NCI-H1694 (cell line): ENCODE measurements at regions not wholly inside any gene's neighbourhood (a gene's known extent, or its start where the extent isn't known, plus 50 kb on each side); places are given as distances from the start of the nearest gene placed in this dataset.
"Not testable (repeated sequence)": the region's sequence is repeated elsewhere in the genome, so short reads cannot be mapped to it uniquely, and the experiment has no call there.

Source experiments
- DNase-seq: peaks from one replicate; lab custom pipeline; 2025; lab: John Stamatoyannopoulos, UW

- DNase-seq: no peak
These were observed 250.3 kb upstream of the RASGRP1 start for GRCh38 chr15:38814891-38815290.

- peak; percentile 34 for DNase-seq
These were observed 253.0 kb upstream of the RASGRP1 start for GRCh38 chr15:38817427-38818156.

- DNase-seq: no peak
These were observed 253.7 kb upstream of the RASGRP1 start for GRCh38 chr15:38818157-38818790.

GRCh38 chr15:38819387-38819950 is 254.9 kb upstream of the RASGRP1 start:
- DNase-seq: no peak

- no peak for DNase-seq
These were observed 258.6 kb upstream of the RASGRP1 start for GRCh38 chr15:38823263-38823662.

- DNase-seq: no peak
These were observed 260.1 kb upstream of the RASGRP1 start for GRCh38 chr15:38824719-38825118.

- no peak for DNase-seq
These were observed 262.3 kb upstream of the RASGRP1 start for GRCh38 chr15:38826880-38827279.

- no peak for DNase-seq
These were observed 263.5 kb upstream of the RASGRP1 start for GRCh38 chr15:38828031-38828532.

- no peak for DNase-seq
These were observed 264.5 kb upstream of the RASGRP1 start for GRCh38 chr15:38829086-38829485.

GRCh38 chr15:38842226-38842625 is 277.6 kb upstream of the RASGRP1 start:
- no peak for DNase-seq

GRCh38 chr15:38843051-38843501 is 278.5 kb upstream of the RASGRP1 start:
- DNase-seq: peak; percentile 19

GRCh38 chr15:38843736-38844590 is 279.3 kb upstream of the RASGRP1 start:
- DNase-seq: no peak

GRCh38 chr15:38844736-38845135 is 280.1 kb upstream of the RASGRP1 start:
- DNase-seq: no peak

GRCh38 chr15:38846346-38846745 is 281.7 kb upstream of the RASGRP1 start:
- DNase-seq: no peak

GRCh38 chr15:38847666-38848065 is 283.1 kb upstream of the RASGRP1 start:
- DNase-seq: no peak

GRCh38 chr15:38849046-38849445 is 284.4 kb upstream of the RASGRP1 start:
- DNase-seq: no peak

GRCh38 chr15:38852188-38852587 is 287.6 kb upstream of the RASGRP1 start:
- DNase-seq: not testable (repeated sequence)

- DNase-seq: no peak
These were observed 289.0 kb upstream of the RASGRP1 start for GRCh38 chr15:38853608-38854007.

GRCh38 chr15:38854506-38854905 is 289.9 kb upstream of the RASGRP1 start:
- DNase-seq: no peak

- DNase-seq: no peak
These were observed 293.2 kb upstream of the RASGRP1 start for GRCh38 chr15:38857814-38858213.

GRCh38 chr15:38859574-38859973 is 295.0 kb upstream of the RASGRP1 start:
- DNase-seq: no peak

GRCh38 chr15:38860253-38860652 is 295.6 kb upstream of the RASGRP1 start:
- DNase-seq: no peak
